ENCODE measurements at regions not wholly inside any gene's neighbourhood (a gene's known extent, or its start where the extent isn't known, plus 50 kb on each side); places are given as distances from the start of the nearest gene placed in this dataset.

- DNase-seq, result peak; percentile 18
Observed at GRCh38 chr4:54547299-54548097, 110.3 kb upstream of the KIT start.

GRCh38 chr4:54548098-54548620, 109.6 kb upstream of the KIT start:
- peak; percentile 15 for DNase-seq

GRCh38 chr4:54548831-54549460, 108.8 kb upstream of the KIT start:
- DNase-seq, result no peak

- no peak for DNase-seq
Observed at GRCh38 chr4:54550395-54551171, 107.2 kb upstream of the KIT start.

GRCh38 chr4:54553001-54553400, 104.8 kb upstream of the KIT start:
- no peak for DNase-seq

- DNase-seq, result no peak
Observed at GRCh38 chr4:54554339-54554990, 103.3 kb upstream of the KIT start.

- DNase-seq, result no peak
Observed at GRCh38 chr4:54556051-54556450, 101.7 kb upstream of the KIT start.

GRCh38 chr4:54556587-54556986, 101.2 kb upstream of the KIT start:
- DNase-seq, result no peak

GRCh38 chr4:54558889-54559677, 98.7 kb upstream of the KIT start:
- no peak for DNase-seq

GRCh38 chr4:54560513-54560912, 97.2 kb upstream of the KIT start:
- no peak for DNase-seq

- DNase-seq, result no peak
Observed at GRCh38 chr4:54561940-54562339, 95.8 kb upstream of the KIT start.

GRCh38 chr4:54566608-54567007, 91.1 kb upstream of the KIT start:
- DNase-seq, result no peak

GRCh38 chr4:54567327-54567726, 90.4 kb upstream of the KIT start:
- DNase-seq, result no peak

- DNase-seq, result no peak
Observed at GRCh38 chr4:54568184-54568583, 89.6 kb upstream of the KIT start.

- DNase-seq, result no peak
Observed at GRCh38 chr4:54570822-54571221, 86.9 kb upstream of the KIT start.

GRCh38 chr4:54571293-54572151, 86.2 kb upstream of the KIT start:
- no peak for DNase-seq

- no peak for DNase-seq
Observed at GRCh38 chr4:54572152-54572542, 85.6 kb upstream of the KIT start.

- DNase-seq, result no peak
Observed at GRCh38 chr4:54574500-54574899, 83.3 kb upstream of the KIT start.

- no peak for DNase-seq
Observed at GRCh38 chr4:54575919-54576318, 81.8 kb upstream of the KIT start.

GRCh38 chr4:54581807-54582206, 76.0 kb upstream of the KIT start:
- no peak for DNase-seq

- no peak for DNase-seq
Observed at GRCh38 chr4:54585321-54586000, 72.3 kb upstream of the KIT start.

Measured in activated CD4-positive, alpha-beta T cell treated with anti-CD3 and anti-CD28 coated beads, Interleukin-10, Interleukin-2, amounts not matched to agents 100 ng/mL and 50 ng/mL, durations not matched to agents 16 hours and 8 hours (primary cell).